HG02642 (cell line): ENCODE measurements at regions not wholly inside any gene's neighbourhood (a gene's known extent, or its start where the extent isn't known, plus 50 kb on each side); places are given as distances from the start of the nearest gene placed in this dataset.

Experiments used
- ATAC-seq: cut with Tn5 transposase; IDR thresholded peaks from one replicate; pipeline ENCODE4 v1.9.1; 2021; ENCODE audit warnings: mild to moderate bottlenecking; ENCODE audit not compliant: unreplicated experiment, poor library complexity

DNA sequence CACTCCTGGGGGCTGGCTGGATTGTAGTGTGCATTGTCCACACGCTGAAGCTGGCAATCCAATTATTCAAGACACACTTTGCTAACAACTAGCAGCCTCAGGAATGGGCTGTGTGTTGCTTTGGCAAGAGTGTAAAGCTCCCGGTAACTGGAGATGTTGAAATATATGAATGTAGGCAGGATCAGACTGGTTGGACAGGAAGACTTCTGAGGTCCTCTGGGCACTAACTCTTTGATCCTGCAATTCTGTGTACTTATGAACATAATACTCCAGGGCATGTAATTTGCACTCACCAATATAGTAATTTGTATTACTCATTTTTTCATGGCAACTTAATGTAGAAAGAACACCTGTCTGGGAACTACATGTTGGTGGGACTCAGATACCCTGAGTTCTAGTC lies 106.7 kb upstream of the SLC28A3 start:
- ATAC-seq = no peak

DNA sequence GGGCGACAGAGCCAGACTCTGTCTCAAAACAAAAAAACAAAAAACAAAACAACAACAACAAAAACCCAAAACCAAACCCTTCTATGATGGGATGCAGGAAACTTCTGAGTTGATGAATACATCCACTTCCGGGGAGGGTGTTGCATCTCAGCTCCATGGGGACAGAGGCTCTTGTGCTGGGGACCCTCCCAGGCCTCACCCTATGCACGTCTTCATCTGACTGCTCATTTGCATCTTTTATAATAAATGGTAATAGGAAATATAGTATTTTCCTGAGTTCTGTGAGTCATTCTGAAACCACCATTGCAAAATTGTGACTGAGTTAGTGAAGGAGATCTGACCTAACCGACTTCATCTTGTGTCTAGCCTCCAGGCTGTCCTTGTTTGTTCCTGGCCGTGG lies 109.5 kb upstream of the SLC28A3 start:
- ATAC-seq = no peak

DNA sequence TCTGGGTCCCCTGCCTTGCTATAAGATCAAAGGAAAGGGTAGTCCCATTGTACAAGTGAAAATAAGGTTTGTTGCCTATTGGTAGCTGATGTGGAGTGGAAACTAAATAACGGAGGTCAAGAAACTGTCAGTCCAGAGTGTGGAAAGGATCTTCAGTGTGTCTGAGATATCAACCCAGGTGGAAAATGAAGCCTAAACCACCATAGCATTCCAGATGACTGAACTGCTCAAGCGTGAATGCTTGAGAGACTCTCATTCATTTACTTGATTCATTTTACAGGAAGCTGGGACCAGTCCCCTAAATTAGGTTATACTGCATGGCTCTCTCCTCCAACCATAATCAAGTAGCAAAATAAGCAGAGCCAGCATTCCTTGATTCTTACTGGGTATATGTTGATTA lies 116.0 kb upstream of the SLC28A3 start:
- ATAC-seq = no peak

DNA sequence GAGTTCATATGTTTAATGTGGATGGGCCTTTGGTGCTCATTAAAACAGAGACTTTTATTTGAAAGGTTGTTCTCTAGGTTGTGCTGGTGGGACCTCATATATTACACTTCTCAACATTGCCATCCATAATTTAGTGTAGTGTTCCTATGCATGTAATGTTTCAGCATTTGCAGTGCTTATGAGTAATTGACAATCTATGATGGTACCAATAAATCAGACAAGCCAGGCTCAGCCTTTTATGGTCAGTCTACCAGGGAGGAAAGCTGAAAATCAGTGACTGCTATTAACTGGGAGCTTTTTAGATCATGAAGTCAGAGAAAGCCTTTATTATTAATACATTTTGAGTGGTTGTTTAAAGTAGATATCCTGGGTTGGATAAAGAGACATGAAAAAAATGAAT lies 120.1 kb upstream of the SLC28A3 start:
- ATAC-seq = no peak

DNA sequence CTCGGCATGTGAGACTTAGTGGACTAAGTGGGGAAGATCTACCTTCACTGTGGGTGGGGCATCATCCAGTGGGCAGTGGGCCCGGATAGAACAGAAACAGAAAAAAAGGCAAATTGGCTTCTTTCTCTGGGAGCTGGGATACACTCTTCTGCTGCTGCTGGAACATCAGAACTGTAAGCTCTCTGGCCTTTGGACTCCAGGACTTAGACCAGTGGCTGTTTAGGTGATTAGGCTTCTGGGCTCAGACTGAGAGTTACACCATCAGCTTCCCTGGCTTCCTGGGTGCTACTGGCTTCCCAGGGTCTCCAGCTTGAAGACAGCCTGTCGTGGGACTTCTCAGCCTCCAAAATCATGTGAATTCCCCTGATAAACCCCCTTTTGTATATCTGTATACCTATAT lies 122.7 kb upstream of the SLC28A3 start:
- no peak for ATAC-seq

DNA sequence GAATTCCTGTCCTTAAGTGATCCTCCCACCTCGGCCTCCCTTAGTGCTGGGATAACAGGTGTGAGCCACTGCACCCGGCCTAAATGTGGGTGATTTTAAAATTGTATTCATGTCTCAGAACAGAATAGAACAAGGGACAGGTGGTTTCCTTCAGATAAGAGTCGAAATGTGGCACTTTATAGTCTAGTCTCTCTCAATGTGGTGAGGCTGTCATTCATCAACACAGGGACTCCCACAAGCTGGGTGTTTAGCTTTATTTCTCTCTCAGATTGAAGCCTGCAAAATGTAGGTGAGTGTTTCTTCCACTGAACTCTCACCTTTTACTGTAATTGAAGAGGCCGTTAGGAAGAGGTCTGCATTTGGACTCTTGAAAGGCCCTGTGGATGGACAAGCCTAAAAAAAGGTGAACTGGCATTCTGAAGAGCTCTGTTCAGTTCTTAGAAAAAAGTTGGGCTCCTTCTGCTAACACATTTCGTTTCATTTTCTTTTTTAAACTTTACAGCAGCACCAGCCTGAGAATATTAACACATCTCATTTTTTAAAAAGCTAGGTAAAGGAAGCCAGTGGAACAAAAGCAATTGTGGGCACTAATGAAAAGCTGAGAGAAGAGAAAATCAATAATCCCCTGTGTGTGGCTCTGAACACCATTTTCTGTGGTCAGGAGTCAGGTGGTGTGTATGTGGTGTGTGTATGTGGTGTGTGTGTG lies 126.2 kb upstream of the SLC28A3 start:
- no peak for ATAC-seq

DNA sequence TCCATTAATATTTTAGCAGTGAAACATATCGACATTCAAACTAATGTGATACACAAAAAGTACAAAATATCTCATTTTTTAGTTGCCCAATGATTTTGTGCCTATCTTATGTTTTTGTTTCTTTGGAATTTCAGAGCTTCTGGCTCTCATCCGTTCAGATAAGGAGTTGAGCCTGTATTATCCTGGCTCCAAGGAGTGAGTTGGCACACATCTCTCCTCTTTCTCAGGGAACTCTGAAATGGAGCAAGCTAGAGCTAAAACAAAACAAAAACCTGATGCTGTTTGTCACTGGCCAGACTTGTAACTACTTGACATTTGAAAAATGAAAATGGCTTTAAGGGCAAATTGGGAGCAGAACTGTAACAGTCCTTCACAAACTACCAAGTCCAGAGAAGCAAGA lies 131.3 kb upstream of the SLC28A3 start:
- ATAC-seq = no peak

DNA sequence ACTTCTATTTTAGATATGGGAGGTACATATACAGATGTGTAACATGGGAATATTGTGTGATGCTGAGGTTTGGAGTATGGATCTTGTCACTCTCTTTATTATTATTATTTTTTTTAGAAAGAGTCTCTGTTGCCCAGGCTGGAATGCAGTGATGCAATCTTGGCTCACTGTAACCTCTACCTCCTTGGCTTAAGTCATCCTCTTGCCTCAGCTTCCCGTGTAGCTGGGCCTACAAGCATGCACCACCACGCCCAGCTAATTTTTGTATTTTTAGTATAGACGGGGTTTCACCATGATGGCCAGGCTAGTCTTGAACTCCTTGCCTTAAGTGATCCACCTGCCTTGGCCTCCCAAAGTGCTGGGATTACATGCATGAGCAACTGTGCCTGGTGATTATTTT lies 138.4 kb upstream of the SLC28A3 start:
- no peak for ATAC-seq

DNA sequence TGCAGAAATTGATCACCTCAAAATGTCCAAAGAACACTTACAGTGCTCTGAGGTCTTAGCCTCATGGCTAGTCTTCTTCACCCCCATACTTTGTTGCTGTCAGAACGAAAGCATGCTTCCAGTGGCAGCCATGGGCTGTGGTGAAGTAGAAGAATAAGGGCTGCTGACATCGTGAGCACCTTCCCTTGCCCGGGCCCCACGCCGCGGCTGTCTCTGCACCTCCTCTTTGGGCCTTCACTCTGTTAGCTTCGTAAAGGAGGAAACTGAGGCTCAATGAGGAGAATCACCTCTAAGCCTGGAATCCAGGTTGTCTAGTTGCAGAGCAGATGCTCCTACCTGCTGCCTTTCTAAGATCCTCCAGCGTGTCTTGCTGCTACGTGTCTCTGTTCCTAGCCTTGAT lies 139.5 kb upstream of the SLC28A3 start:
- ATAC-seq = no peak

DNA sequence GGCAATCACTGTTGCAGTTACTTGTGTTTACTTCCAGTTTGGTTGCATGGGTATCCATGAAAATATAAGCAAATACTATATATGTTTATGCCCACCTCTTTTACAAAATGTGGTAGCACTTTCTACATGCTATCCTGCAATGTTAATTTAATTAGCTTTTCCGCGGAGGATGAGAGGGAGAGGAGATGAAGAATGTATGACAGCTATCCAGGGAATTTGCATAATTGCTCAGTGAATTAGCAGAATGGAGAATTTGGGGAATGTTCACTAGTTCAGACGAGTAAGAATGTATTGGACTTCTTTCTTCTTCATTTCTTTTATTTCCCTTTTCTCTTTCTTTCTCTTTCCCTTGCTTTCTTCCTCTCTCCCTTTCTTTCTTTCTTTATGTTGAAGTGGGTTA lies 140.7 kb upstream of the SLC28A3 start:
- ATAC-seq = no peak

DNA sequence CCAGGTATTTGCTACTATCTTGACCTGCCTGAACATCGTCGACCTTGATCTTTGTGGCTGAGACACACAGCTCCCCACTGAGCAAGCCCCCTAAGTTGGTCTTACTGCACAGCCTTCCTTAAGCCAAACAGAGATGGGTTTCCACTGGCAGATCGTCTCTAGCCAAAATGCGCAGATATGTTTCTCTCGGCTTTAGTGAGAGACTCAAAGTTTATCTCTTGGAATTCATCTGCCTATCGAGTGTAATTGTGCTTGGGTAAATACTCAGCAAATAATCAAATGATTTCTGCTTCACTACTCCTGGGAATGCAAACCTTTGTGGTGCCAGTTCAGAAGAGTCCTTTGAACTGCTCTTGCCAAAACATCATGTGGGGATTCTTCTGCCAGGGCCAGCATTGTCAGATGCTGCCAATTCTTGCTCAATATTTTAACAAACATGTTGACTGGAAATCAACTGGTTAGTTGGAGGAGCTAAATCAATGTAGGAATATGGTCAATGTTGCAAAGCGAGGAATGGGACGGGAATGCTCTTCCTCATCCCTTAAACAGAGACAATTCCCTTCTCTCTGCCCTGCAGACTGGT lies 141.2 kb upstream of the SLC28A3 start:
- ATAC-seq = no peak

DNA sequence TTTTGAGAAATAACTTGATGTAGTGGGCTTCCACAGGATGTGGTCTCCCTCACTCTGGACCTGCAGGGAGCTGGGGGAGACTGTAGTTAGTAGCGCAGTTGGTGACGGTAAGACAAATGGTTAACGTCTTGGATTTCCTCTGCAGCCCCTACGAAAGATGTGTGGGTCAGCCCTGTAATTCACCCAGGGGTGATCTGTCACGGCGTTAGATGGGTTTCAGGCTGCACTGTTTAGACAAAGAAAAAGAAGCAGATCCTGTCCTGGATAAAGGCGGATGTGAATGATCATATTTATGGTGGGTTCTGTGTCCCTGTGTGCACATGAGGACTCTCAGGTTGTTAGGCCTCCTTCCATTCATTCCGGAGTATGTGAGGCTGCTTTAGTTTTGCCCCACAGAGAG lies 142.0 kb upstream of the SLC28A3 start:
- no peak for ATAC-seq

DNA sequence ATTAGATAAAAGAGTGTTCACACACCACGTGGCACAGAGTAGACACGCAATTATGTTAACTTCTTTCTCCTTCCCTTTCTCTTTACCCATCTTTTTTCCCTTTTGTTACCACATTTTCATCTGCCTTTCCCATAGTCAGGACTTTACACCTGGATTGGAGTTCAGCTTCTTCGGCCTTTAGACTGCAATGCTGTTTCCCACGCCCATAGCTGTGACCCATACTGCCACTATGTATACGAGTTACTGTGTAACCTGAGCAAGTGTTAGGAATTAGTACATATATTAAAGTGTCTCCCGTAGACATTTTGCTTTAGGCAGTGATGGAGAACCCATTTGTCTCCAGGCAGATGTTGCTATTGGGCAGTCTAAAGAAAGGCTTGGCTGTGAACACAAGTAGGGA lies 143.6 kb upstream of the SLC28A3 start:
- ATAC-seq = no peak

DNA sequence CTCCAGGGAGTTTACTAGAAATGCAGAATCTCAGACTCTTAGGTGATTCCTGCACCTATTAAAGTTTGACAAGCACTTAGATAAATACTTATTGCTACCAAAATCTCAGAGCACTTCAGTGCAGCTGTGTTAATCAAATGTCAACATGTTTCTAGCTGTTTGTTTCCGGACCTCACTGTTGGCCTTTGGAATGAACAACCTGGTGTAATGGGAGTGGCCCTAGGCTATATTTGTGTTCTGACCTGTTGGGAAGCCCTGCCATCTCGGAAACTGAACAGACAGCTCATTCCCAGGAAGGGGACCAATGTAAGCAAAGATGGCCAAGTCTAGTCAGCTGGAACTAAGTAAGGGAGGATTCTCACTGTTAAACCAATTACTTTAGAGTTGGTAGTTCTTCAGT lies 145.0 kb upstream of the SLC28A3 start:
- no peak for ATAC-seq

DNA sequence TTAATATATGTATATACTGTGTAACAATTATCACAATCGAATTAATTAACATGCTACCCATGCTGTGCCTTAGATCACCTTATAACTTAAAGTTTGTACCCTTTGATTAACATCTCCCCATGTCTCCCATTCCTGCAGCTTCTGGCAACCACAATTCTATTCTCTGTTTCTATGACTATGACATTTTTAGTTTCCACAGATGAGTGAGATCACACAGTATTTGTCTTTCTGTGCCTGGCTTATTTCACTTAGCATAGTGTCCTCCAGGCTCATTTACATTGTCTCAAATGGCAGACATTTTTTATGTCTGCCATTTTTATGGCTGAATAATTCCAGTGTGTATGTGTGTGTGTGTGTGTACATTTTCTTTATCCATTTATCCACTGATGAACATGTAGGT lies 146.1 kb upstream of the SLC28A3 start:
- no peak for ATAC-seq

DNA sequence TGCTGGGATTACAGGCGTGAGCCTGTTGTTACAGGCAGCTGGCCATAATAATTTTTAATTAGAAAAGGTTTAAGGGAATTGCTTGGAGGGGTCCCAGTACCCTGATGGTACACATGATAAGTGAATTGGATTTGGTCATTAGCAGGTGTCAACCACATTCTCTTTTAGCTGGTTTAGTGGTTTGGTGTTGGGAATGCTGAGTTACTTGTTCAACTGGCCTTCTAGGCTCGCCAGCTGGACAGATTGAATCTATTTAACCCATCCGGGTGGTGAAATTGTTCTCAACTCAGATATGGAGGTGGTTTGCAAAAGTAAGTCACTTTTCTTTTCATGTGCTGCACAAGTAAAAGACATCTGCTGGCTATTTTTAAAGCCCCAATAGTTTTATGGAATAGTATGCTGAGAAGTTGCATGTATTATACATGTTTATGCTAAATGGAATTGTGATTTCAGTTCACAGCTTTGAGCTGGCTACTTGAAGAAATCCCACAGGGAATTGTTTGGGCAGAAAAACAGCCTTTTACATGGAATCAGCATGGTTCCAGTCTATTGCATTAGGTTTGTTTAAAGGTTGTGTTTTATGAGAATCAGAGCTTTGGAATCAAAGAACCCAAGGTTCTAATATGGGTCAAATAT lies 149.8 kb upstream of the SLC28A3 start:
- ATAC-seq = no peak

DNA sequence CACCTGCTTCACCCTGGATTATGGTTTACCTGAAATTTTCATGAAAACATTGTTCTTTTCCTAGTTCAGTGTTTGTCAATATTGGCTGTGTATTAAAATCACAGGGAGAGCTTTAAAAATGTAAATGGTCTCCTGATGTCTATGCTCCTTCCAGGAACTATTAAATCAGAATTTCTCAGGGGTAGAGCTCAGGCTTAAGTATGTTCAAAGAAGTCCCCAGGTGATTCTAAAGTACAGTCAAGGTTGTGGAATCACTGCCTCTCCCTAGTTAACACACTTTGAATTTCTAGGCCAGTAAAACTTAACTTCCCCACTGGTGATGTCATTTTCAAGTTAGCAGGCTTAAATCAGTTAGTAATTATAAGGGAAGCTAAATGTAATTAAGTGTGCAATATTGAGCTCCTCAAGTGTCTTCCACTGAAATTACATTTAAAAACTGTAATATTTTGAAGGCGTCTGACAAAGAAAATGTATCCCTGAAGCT lies 150.3 kb upstream of the SLC28A3 start:
- no peak for ATAC-seq

DNA sequence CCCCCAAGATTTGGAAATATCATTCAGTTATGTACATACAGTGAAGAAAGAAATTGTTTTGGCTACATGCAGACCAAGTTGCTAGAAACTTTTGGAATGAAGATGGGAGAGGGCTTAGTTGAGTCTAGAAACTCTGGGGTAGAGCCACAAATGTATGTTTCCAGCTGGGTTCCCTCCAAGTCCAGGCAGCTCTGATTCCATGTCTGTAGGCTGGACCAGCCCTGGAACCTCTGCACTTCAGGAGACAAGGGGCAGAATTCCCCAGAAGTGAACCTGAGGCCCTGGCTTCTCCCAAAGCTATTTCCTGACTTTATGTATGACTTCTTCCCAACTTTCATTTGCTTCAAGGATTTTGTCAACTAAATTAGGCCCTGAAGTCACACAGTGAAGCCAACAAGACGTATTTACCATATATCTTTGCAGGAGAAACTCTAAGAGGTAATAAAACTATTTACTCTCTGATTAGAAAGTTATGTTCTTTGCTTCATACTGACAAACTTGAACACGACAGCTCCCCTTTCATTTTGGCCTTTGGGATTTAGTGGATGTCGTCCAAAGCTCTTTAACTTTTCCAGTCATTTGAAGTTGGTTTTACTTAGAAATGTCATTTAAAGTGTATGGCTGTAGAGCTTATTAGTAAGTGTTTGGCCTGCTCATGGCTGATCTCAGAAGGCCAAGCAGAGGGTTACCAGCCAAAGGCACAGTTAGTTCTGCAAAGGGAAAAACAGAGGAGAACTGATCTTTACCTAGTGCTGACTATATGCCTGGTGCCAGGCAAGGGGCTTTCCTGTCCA lies 152.0 kb upstream of the SLC28A3 start:
- no peak for ATAC-seq

DNA sequence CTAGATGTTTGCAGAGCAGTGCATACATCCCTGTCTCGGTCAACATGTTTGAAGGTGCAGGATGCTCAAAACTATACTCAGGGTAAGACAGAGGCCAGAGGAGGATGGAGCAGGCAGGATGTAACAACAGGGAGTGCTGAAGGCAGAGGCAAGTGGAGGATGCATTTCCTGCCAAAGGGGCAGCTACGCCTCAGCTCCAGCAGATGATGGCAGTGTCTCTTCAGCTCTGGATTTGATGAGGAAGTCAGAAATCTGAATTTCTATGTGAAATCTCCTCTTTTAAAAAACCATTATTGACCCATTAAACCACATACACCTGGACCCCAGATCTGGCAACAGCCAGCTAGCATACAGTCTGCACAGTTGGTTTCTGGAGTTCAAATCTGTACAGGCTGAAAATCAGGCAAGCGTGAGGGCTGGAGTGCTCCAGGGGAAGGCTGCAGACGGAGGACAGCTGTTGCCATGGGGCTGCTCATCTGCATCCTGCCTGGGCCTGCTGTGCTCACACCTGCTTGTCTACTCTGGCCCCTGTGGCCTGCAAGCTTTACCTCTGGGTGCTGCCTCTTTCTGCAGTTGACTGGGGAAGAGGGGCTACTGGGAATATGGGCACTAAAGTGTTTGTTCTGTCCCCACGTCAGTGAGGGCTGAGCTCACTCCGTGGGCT lies 152.9 kb upstream of the SLC28A3 start:
- ATAC-seq = no peak

DNA sequence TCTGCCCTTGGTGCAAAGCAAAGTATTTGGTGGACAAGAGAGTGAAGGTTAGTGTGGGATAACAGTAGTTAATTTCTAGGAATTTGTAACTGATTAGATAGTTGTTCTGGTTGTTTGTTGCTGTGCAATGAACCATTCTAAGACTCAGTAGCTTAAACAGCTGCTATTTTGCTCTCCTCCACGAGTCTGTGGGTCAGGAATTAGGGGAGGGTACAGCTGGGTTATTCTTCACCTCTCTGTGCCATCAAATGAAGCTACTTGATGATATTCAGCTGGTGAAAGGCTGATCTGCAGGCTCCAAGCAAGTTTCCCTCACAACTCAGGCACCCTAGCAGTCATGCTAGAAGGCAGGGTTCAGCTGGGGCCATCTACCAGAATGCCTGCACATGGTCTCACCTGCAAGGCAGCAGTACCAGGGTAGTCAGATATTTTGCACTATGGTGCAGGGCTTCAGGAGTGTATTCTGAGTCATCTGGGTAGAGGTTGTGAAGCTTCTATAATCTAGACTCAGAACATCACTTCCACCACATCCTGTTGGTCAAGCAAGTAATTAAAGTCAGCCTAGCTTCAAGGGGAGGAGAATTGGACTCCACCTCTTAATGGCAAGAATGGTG lies 159.5 kb upstream of the SLC28A3 start:
- ATAC-seq = peak; percentile 65
